AG09309 (cell line): ENCODE measurements at regions not wholly inside any gene's neighbourhood (a gene's known extent, or its start where the extent isn't known, plus 50 kb on each side); places are given as distances from the start of the nearest gene placed in this dataset.

Source experiments
- DNase-seq: peaks from one replicate; pipeline ENCODE4 v3.0.0-alpha.2; 2010; ENCODE audit warnings: low read depth
- H3K4me3 ChIP-seq: 2 replicates; pipeline ENCODE4 v1.5.1; 2011; ENCODE audit warnings: mild to moderate bottlenecking, low read depth, low read length, moderate library complexity; ENCODE audit not compliant: control insufficient read depth
- CTCF ChIP-seq: IDR thresholded peaks from 2 replicates; pipeline ENCODE4 v1.5.1; 2011; ENCODE audit warnings: mild to moderate bottlenecking, low read depth, low read length, inconsistent platforms; ENCODE audit not compliant: insufficient read depth, control insufficient read depth; ENCODE audit errors: missing control alignments

DNA sequence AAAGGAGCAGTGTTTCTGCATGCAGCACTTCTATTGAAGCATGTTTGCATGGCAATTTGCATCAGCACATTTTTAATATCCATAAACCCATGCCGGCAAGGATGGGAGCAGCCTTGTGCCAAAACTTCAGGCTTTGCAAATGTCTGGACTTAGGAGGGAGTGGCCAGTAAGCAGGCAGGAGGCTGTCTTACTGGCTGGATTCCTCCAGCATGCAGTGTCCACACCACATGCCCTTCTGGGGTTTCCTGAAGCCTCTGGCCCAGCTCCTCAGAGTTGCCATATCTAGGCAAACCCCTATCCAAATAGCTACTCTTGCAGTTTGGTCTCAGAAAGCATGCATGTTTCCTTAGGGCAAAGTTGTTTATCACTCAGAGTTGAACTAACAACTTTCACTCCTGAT is 139.1 kb upstream of the MRPS22 start:
- no peak overlapping the region for H3K4me3 ChIP-seq
- TF ChIP-seq CTCF, result no peak
- DNase-seq, result peak; percentile 41

- H3K4me3 ChIP-seq, result no peak overlapping the region
- DNase-seq, result no peak
- no peak for TF ChIP-seq CTCF
These were observed 129.9 kb upstream of the MRPS22 start for GRCh38 chr3:139213936-139214335.

GRCh38 chr3:139216958-139217357 is 126.9 kb upstream of the MRPS22 start:
- no peak for TF ChIP-seq CTCF
- DNase-seq, result no peak

DNA sequence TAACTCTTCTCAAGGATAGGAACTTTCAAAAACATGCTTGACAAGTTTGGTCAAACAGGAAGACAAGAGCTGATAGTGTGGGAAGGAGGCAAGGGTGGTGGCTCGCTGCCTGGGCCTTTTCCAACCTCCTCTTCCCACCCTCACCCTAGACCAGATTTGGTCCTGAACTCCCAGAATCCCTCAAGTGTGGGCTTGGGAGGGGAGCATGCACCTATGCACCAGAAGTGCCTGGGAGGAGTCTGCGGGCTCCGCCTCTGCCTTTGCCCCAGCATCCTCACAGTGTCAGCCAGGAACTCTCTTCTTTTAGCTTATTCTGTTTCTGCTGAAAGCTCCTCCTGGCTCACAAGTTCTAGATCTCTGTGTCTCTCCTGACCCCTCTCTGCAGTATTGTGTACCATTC is 126.2 kb upstream of the MRPS22 start:
- no peak for TF ChIP-seq CTCF
- H3K4me3 ChIP-seq, result no peak overlapping the region
- no peak for DNase-seq

More at GRCh38 chr3:139216958-139217357, 126.9 kb upstream of the MRPS22 start:
- H3K4me3 ChIP-seq, result no peak overlapping the region

GRCh38 chr3:139218046-139218445 is 125.8 kb upstream of the MRPS22 start:
- no peak for DNase-seq
- no peak overlapping the region for H3K4me3 ChIP-seq
- TF ChIP-seq CTCF, result no peak

- no peak for TF ChIP-seq CTCF
- H3K4me3 ChIP-seq, result no peak overlapping the region
- DNase-seq, result no peak
These were observed 124.4 kb upstream of the MRPS22 start for GRCh38 chr3:139219463-139219862.

- DNase-seq, result no peak
- TF ChIP-seq CTCF, result no peak
- no peak overlapping the region for H3K4me3 ChIP-seq
These were observed 121.6 kb upstream of the MRPS22 start for GRCh38 chr3:139222100-139222657.
